ENCODE measurements at regions not wholly inside any gene's neighbourhood (a gene's known extent, or its start where the extent isn't known, plus 50 kb on each side); places are given as distances from the start of the nearest gene placed in this dataset.

GRCh38 chr4:60938621-60939020, 261.5 kb upstream of the ADGRL3 start:
- TF ChIP-seq CTCF (IDR thresholded peaks at IDR 0.05) (no peak), POLR2A (IDR thresholded peaks at IDR 0.05) (no peak)

All from lower leg skin (tissue), 3 donors.